ENCODE measurements at regions not wholly inside any gene's neighbourhood (a gene's known extent, or its start where the extent isn't known, plus 50 kb on each side); places are given as distances from the start of the nearest gene placed in this dataset.

DNA sequence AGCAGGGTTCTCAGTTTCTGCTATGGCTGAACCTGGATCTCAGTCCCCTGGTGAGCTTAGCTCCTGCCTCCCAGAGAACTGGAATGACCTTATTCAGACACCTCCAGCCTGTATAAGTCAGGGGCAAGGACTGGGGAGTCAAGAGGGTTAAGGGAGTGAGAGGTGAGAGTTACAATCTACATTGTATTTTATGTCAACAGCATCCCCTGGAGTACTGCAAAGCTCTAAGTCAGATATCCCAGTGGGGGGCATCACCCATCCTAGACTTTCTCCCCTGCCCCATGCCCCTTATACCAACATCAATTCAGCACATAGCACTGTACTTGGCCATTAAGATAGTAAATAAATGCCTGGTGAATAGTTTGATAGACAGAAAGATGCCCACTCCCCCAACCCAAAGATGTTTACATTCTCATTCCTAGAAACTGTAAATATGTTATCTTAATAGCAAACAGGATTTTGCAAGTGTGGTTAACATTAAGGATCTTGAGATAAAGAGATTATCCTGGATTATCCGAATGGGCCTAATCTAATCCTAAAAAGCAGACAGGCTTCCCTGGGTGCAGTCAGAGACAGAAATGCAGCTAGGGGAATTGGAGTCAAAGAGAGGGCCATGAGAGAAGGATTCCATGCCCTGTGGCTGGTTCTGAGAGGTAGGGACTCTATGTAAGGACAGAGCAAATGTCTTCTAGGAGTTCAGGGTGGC lies 132.3 kb upstream of the RASGRP1 start:
- no peak for DNase-seq

GRCh38 chr15:38698254-38698653 lies 133.6 kb upstream of the RASGRP1 start:
- no peak for DNase-seq

DNA sequence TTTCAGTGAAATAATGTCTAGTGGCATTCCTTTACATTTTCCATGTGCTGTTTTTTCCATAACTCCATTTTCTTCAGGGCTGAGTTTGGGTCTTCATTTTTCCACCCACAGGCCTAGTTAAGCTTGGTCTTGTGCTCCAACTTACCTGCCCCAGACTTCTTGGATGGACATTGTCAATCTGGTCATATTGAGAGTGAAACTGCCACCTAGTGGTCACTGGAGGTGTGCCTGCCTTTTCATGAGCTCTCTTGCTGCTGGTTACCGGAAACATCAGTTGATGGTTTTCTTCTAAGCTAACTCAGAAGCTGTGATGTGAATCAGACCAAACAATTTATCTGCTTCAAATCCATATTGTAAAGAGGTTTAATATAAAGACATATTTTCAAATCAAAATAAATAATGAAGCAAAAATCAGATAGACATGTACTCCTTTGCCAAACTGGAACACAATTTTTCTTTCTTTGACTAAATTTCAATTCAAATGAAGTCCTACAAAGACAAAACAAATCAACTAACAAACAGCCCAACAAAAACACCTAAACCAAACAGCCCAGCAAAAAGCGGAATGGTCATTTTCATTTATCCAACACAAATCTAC lies 135.1 kb upstream of the RASGRP1 start:
- DNase-seq, result peak in 1 of 2 donors; percentile 49

DNA sequence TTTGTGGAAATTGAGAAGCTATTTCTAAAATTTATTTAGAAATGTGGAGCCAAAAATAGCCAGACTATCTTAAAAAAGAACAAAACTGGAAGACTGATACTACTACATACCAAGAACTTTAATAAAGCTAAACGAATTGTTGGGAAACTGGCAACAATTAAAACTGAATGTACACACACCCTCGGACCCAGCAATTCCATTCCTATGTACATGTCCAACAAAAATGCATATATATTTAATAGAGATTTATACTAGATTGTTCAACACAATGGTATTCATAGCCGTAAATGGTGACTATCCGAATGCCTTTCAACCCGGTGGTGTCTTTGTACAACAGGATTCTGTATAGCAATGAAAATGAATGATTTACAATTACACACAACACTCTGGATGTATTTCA lies 136.5 kb upstream of the RASGRP1 start:
- DNase-seq, result no peak

DNA sequence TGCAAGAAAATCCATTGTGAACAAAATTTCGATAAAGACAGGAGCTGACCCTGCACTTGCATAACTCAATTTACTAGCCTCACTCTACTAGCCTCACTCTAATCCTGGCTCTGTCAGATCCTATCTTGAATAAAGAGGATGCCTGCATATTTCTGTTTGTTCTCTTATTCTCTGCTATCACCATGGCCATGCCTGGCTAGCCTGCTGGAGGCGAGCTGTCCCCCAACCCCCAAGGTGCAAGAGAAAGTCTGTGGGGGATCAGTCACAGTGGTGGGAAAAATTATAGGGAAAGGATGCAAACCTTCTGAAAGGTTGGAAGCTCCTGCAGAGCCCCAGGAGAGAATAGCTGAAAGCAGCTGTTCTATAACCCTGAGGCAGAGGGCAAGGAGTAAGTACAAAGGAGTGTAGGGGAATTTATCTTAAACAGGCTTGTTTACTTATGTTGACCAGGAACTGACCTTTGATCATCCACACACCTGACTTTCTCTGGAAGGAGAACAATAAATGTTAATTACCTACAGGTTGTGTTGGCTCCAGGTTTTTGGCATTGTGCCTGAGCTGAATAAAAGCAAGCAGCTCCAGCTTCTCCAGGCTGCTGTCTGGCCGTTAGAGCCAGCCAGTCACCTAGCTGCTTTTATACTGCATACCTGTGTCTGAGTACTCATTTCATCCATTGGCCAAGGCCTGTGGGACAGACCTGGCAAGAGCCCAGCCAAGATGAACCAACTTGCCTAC lies 137.7 kb upstream of the RASGRP1 start:
- DNase-seq, result no peak

DNA sequence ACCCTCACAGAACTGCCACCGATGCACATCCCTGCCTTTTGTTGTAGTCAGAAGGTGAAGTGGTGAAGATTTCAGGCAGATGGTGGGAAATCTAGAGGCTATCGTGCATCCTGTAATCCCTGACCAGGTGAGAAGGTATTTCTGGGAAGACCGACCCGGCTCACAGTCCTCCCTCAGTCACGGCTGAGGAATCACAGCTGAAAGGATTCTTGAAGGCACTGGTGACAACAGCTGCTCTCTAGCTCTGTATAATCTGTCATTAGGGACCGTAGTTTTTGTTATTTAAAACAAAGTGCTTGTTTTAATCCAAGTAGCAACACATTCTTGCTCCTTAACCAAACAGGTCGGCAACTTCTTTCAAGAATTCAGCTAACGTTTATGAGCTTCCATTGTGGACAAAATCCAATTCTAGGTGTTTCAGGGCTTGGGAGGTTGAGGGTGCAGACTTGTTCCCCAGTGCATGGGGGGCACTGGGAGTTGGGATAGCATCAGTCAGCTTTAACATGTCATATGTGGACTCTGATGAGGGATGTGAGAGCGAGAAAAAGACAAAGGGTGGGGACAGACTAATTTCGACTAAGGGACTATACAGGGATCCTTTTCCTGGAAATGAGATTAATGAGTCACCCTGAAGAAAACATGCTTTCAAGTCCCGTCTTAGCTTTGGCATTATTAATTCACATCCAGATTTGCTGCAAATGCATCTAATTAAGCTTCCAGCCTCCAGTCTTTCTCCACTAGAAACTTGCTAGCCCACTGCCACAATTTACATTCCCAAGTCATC lies 141.0 kb upstream of the RASGRP1 start:
- no peak for DNase-seq

- DNase-seq, result no peak
These were observed 142.3 kb upstream of the RASGRP1 start for GRCh38 chr15:38706956-38707355.

DNA sequence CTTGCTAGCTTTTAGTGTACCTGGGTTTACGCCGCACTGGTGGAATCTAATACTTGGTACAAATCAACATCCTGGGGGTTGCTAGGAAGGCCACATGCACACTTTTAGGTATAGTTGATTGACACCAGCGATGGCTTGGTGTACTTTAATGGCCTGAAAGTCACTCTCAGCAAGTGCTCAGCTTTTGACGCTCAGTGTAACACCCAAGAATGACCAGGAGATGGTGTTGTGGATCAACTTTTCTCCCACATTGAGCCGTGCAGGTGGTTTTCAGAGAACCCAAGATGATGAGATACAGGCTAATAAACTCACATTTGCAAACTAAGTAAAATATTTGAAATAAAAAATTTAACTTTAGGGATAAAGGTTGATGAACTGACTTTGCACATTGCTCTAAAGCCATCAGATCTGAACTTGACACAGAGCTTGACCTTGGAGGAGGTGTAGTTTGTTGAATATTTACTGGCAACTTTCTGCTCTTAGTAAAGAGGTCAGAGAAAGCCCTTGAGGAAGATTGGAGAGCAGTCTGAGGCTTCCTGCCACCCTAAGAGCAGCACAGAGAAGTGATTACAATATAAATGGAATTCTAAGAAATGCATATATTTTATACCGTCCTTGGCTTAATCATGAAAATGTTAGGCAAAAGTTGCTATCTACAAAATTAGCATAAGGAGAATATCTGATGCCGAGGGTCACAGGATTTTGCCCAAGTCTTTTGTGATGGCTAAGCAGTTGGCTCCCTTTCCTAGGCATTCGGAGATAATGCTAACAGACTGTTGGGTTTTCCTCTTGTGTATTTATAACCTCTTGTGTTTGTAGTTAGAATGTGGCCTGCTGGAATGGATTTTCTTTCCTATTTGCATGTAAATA lies 143.4 kb upstream of the RASGRP1 start:
- no peak for DNase-seq

DNA sequence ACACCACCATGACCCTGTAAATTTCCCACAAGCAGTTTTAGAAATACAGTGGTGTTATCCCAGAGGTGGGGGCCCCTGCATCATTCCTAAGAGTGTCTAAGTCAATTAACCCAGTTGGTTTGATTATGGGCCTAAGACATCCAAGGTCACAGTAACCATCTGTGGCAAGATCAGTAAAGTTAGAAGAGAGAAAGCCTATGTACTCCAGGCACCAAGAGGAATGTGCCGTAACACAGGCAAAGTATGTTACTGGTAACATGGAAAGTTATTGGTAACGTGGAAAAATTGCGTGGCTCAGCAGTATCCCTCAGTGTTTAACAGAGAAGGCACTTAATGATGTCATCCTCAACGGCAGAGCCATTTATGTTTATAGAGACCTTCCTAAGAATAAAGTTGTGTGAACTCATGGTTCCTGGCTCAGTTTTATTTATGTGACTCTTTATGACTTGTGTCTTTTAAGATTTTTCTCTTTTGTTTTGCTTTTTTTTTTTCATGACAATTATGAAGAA lies 144.1 kb upstream of the RASGRP1 start:
- DNase-seq, result no peak

DNA sequence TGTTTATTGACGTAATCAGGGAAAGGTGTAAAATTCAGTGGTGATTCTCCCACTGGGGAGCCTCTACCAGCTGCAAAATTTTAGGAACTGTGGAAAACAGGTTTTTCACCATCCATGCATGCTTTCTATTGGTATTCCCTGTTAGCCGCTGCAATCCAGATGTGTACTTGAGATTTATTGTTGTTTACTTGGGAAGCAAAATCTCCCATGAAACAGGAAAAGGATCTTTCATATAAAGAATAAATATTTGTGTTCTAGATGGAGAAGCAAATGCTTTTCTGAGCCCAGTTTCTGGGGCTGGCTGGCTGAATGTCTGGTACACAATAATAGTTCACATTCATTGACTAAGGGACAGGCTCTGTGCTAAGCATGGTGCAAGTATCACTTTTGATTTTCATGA lies 144.6 kb upstream of the RASGRP1 start:
- no peak for DNase-seq

- no peak for DNase-seq
These were observed 149.9 kb upstream of the RASGRP1 start for GRCh38 chr15:38714309-38715072.

- no peak for DNase-seq
These were observed 156.4 kb upstream of the RASGRP1 start for GRCh38 chr15:38720893-38721567.

GRCh38 chr15:38721568-38721945 lies 156.9 kb upstream of the RASGRP1 start:
- no peak for DNase-seq

DNA sequence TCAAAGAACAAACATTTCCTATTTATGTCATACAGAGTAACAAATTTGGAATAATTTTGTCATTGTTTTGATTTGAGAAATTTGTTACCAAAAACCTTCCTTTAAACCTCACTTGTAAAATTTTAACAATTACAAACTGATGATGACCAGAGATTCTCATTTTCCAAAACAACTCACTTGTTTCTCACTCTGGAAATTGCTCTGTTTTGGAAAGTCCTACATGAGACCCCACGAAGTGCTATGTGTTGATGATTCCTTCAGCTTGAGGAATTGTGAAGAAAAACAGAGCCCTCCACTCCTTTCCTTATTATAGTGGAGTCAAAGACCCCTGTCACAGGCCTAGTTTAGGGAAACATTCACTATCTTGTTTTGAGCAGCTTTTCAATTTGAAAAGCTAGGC lies 157.6 kb upstream of the RASGRP1 start:
- DNase-seq, result no peak

DNA sequence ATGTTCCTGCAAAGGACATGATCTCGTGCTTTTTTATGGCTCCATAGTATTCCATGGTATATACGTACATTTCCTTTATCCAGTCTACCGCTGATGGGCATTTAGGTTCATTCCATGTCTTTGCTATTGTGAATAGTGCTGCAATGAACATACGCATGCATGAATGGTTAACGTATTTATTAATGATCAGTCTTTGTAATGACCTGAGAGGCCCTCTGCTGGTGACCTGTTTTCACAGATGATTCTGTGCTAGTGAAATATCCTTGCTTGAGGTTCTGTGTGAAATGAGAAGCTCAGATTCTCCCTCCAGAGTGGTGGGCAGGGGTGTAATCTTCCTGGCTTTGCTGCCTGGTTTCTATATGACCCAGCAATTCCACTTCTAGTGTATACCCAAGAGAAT lies 160.2 kb upstream of the RASGRP1 start:
- DNase-seq, result no peak

- DNase-seq, result no peak
These were observed 161.6 kb upstream of the RASGRP1 start for GRCh38 chr15:38726187-38726586.

- DNase-seq, result no peak
These were observed 168.7 kb upstream of the RASGRP1 start for GRCh38 chr15:38733331-38733730.

DNA sequence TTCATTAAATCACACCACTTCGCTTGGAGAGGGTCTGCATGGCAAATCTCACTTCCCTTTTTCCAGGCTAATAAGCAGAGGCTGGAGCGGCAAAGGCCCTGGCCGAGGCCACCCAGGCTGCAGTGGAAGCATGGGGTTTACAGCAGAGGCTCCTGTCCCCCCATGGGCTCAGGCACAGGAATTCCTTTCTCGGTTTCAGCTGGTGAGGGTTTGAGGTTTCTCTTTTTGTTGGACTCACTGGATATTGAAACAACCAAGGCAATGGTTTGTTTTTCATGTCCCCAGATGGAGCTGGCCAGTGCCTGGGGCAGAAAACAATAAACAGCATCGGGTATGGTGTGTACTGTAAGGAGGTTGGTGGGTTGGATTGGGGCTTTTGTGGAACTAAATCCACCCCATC lies 175.6 kb upstream of the RASGRP1 start:
- no peak for DNase-seq

DNA sequence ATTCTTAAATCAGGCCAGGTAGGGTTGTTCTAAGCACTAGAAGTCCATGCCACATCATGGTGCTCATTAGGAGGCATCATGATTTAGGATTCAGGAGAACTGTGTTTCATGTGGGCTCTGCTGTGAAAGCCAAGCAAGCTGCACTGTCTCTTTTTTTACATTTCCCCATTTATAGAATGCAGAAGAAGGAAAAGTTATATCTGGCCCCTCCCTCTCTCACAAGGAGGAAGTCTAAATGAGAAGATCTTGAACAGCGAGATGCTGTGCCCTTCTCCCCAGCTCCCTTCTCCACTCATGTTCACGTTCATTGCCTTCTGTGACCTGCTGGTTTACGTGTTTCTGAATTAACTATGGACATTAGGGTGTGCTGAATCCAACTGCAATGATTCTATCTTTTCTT lies 178.5 kb upstream of the RASGRP1 start:
- no peak for DNase-seq

DNA sequence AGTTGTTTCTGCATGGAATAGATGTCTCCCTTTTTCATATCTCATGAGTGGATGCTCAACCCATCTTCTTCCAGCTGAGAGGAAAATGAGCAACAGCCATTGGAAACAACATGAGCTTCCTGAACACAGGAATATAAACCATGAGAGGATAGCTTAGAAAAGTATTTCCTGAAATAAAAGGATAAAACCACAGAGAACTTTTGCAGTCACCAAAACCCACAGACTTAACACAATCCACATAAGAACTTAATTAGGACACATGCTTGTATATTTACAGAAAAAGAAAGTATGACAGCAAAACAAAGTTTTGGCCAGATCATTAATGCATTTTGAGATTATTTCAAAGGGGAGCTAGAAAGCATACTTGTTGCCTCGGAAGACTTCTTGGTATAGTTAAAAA lies 180.5 kb upstream of the RASGRP1 start:
- no peak for DNase-seq

DNA sequence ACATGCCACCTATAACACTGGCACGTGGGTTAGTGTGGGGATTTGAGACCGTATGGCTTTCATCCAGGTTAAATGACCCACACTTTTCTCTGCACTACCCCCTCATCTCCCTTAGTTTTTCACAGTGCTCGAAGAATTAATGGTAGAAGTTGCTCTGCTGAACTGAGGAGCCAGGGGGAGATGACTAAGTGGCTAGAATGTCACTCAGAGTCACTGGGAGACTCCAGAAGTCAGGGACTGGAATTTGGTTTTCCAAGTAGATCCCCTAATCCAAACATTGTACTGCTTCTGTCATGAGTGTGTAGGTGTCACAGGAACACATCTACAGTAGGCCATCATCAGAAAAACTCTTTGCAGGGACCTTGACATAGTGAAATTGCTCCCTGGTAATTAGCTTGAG lies 181.0 kb upstream of the RASGRP1 start:
- no peak for DNase-seq
